Stimulated activated CD4-positive, alpha-beta T cell treated with anti-CD3 and anti-CD28 coated beads, Interleukin-1b, Interleukin-23, amount 100 ng/mL, for 4 hours (primary cell): ENCODE measurements at regions not wholly inside any gene's neighbourhood (a gene's known extent, or its start where the extent isn't known, plus 50 kb on each side); places are given as distances from the start of the nearest gene placed in this dataset.
"Not testable (repeated sequence)": the region's sequence is repeated elsewhere in the genome, so short reads cannot be mapped to it uniquely, and the experiment has no call there.

Experiments
- DNase-seq, 2 donors: peaks; one replicate each; pipeline ENCODE4 v3.0.0-alpha.2; 2020; ENCODE audit warnings: low read depth in 2 of 2

GRCh38 chr17:43345515-43345914, 53.3 kb upstream of the ARL4D start:
- DNase-seq = not testable (repeated sequence)

DNA sequence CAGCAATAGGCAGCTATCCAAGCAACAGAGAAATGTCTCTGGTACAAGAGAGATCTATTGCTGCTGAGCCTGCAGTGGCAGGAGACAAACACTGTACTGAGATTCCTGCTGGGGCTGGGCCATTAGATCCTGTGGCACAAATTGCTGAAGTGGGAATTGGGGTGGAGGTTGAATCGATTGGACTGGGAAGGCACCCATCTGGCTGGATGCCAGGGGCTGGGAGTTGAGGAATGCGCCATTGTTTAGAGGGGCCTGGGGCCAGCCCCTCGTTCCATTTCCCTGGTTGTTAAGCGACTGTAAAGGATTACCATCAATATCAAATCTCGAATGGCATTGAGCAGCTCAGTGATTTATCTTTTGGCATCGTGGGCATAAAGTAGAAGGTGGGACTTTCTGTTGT, 54.1 kb upstream of the ARL4D start:
- no peak for DNase-seq

DNA sequence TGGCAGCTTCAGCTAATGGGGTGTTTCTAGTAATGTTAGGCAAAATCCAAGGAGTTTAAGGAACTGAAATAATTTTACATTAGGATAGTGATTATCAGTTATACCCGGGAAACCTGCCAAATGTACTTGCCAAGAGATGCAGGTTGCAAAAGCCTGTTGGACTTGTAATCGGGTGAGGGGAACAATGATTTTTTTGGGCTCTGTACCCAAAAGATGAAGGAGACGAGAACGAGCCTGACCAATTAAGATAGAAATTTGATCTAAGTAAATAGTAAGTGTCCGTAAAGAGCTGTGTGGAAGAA, 56.3 kb upstream of the ARL4D start:
- DNase-seq = no peak

GRCh38 chr17:43341715-43342588, 56.8 kb upstream of the ARL4D start:
- DNase-seq = no peak

GRCh38 chr17:43338886-43339516, 59.8 kb upstream of the ARL4D start:
- peak; percentile 57 to 58 for DNase-seq

- no peak for DNase-seq
Measured at GRCh38 chr17:43337684-43338428, 60.9 kb upstream of the ARL4D start.

DNA sequence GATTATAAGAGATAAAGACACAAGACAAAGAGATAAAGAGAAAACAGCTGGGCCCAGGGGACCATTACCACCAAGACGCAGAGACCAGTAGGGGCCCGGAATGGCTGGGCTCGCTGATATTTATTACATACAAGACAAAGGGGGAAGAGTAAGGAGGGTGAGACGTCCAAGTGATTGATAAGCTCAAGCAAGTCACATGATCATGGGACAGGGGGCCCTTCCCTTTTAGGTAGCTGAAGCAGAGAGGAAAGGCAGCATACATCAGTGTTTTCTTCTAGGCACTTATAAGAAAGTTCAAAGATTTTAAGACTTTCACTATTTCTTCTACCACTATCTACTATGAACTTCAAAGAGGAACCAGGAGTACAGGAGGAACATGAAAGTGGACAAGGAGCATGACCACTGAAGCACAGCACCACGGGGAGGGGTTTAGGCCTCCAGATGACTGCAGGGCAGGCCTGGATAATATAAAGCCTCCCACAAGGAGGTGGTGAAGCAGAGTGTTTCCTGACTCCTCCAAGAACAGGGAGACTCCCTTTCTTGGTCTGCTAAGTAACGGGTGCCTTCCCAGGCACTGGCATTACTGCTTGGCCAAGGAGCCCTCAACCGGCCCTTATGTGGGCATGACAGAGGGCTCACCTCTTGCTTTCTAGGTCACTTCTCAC, 63.9 kb upstream of the ARL4D start:
- DNase-seq = no peak

DNA sequence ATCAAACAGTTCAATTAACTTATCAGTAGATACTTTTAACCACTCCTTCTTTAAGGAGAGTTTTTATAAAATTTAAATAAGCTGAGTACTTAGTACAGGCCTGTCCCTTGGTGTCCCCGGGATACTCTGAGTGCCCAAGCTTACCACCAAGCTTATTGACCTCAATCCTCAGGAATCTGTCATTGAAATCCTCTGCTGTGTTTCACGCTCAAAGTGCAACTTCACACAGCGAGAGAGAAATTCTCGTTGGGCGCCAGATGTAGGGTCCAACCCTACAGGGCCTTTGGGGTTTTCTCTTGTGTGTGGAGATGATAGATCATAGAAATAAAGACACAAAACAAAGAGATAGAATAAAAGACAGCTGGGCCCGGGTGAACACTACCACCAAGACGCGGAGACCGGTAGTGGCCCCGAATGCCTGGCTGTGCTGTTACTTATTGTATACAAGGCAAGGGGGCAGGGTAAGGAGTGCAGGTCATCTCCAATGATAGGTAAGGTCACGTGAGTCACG, 65.3 kb upstream of the ARL4D start:
- DNase-seq = no peak

DNA sequence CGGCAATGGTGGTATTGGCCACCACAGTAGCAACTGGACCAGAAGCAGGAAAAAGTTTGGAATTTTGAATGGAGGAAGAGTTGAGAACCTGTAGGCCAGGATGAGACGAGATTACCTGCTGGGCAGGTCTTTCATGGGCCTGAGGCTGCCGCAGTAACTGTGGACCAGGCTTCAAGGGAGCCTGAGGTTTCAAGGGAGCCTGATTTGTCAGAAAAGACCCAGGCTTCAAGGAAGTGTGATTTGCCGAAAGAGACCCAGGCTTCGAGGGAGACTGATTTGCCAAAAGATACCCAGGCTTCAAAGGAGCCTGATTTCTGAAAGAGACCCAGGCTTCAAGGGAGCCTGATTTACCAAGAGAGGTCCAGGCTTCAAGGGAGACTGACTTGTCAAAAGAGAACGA, 66.6 kb upstream of the ARL4D start:
- DNase-seq = no peak

DNA sequence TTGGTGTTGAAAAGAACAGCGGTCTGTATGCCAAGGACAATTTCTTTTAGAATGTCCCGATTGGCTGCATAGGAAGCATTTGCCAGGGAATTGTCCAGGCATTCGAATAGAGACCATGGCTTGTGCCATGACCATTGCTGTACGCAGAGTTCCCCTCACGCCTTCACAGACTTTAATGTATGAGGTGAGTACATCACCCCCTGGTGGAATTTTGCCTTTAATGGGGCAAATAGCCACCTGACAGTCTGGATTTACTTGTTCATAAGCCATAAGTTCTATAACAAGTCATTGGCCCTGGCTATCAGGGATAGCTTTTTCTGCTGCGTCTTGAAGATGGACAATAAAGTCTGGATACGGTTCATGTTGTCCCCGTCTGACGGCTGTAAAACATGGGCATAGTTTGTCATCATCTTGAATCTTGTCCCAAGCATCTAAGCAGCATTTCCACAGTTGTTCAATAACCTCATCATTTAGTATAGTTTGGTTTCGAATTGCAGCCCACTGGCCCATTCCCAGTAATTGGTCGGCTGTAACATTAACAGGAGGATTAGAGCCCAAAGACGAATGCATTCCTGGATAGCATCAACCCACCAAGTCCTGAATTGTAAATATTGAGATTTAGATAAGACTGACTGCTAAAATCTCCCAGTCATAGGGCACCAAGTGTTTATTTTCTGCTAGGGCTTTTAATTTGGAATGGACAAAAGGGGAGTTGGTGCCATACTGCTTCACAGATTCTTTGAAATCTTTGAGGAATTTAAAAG, 67.7 kb upstream of the ARL4D start:
- DNase-seq = no peak

GRCh38 chr17:43329183-43329582, 69.6 kb upstream of the ARL4D start:
- DNase-seq = no peak

DNA sequence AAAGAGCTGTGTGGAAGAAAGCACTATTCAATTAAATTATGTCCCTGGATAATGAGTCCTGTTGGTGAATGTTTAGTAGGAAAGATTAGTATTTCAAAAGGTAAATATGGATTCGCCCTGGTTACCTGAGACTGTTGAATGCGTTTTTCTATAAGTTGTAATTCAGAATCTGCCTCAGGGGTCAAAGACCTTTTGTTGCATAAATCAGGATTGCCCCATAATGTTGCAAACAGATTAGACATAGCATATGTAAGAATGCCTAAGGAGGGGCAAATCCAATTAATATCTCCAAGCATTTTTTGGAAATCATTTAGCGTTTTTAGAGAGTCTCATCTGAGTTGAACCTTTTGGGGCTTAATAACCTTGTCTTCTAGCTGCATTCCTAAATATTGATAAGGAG, 70.1 kb upstream of the ARL4D start:
- no peak for DNase-seq

- DNase-seq = no peak
Measured at GRCh38 chr17:43327834-43328420, 70.9 kb upstream of the ARL4D start.

GRCh38 chr17:43327421-43327820, 71.4 kb upstream of the ARL4D start:
- no peak for DNase-seq

- no peak for DNase-seq
Measured at GRCh38 chr17:43326490-43327275, 72.1 kb upstream of the ARL4D start.

DNA sequence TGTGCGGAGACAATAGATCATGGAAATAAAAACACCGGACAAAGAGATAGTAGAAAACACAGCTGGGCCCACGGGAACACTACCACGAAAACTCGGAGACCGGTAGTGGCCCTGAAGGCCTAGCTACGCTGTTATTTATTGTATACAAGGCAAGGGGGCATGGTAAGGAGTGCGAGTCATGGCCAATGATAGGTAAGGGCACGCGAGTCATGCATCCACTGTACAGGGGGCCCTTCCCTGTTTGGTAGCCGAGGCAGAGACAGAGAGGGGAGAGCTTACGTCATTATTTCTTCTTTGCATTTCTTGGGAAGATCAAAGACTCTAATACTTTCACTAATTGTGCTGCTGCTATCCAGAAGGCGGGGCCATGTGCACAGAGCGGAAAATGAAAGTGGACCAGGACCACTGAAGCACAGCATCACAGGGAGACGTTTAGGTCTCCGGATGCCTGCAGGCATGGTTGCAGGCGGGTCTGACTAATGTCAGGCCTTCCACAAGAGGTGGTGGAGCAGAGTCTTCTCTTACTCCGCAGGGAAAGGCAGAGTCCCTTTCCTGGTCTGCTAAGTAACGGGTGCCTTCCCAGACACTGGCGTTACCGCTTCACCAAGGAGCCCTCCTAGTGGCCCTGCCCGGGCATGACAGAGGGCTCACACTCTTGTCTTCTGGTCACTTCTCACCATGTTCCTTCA, 74.4 kb upstream of the ARL4D start:
- no peak for DNase-seq

DNA sequence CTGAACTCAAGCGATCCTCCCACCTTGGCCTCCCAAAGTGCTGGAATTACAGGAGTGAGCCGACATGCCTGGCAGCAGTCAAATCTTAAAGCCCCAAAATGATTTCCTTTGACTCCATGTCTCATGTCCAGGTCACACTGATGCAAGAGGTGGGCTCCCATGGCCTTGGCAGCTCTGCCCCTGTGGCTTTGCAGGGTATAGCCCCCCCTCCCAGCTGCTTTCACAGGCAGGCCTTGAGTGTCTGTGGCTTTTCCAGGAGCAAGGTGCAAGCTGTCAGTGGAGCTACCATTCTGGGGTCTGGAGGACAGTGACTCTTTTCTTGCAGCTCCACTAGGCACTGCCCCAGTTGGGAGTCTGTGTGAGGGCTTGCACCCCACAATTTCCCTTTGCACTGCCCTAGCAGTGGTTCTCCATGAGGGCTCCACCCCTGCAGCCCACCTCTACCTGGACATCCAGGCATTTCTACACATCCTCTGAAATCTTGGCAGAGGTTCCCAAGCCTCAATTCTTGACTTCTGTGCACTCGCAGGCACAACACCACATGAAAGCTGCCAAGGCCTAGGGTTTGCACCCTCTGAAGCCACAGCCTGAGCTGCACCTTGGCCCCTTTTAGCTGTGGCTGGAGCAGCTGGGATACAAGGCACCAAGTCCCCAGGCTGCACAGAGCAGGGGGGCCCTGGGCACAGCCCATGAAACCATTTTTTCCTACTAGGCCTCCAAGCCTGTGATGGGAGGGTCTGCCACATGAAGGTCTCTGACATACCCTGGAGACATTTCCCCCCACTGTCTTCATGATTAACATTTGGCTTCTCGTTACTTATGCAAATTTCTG, 79.3 kb upstream of the ARL4D start:
- DNase-seq = no peak

DNA sequence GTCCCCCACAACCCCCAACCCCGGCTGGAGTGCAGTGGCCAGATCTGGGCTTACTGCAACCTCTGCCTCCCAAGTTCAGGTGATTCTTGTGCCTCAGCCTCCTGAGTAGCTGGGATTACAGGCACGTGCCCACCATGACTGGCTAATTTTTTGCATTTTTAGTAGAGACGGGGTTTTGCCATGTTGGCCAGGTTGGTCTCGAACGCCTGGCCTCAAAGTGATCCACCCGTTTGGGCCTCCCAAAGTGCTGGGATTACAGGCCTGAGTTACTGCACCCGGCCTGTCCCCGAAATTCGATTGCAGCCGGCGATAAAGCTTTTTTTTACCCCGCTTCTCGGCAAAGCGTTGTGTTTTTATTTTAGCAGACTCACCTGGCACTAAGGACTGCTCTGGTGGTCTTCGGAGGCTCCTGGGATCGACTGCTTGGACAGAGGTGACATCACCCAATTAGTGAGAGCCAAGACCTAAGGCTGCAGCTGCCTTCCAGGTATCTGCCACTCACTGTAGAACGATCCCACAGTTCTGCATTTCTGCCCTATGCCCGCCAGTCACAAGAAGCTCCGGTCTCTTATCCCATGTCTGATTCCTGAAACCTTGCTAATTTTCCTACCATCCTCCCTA, 82.2 kb upstream of the ARL4D start:
- no peak for DNase-seq
